Bronchial epithelial cell (primary cell): ENCODE measurements at regions not wholly inside any gene's neighbourhood (a gene's known extent, or its start where the extent isn't known, plus 50 kb on each side); places are given as distances from the start of the nearest gene placed in this dataset.

Experiments used
- DNase-seq: peaks from one replicate; pipeline ENCODE4 v3.0.0-alpha.2; 2010; ENCODE audit warnings: low read depth
- FAIRE-seq: peaks from 2 replicates; lab custom pipeline; 2011; peaks lifted over from hg19 to GRCh38; lab: Jason Lieb, UNC
- H3K27me3 ChIP-seq: 2 replicates; pipeline ENCODE4 v1.5.1; 2011; ENCODE audit warnings: low read length; ENCODE audit not compliant: control insufficient read depth, insufficient read depth
- H3K36me3 ChIP-seq: 2 replicates; pipeline ENCODE4 v1.5.1; 2011; ENCODE audit warnings: low read length; ENCODE audit not compliant: control insufficient read depth, insufficient read depth
- H3K4me3 ChIP-seq: 2 replicates; pipeline ENCODE4 v1.5.1; 2011; ENCODE audit warnings: mild to moderate bottlenecking, low read depth, low read length, control low read depth
- TF ChIP-seq, protein P1 (sequence below): IDR thresholded peaks from 2 replicates; pipeline ENCODE4 v1.5.1; 2011; ENCODE audit warnings: mild to moderate bottlenecking, moderate library complexity, low read length, control low read depth, inconsistent platforms; ENCODE audit not compliant: insufficient read depth, severe bottlenecking

GRCh38 chrX:113644426-113644825, 803.8 kb upstream of the AMOT start:
- Histone ChIP-seq H3K27me3 (no peaks in the 10 kb centered on the region), H3K36me3 (no peaks in the 10 kb centered on the region), H3K4me3 (no peak overlapping the region)
- DNase-seq (peak; percentile 0), FAIRE-seq (no peak)
- TF ChIP-seq, protein P1, sequence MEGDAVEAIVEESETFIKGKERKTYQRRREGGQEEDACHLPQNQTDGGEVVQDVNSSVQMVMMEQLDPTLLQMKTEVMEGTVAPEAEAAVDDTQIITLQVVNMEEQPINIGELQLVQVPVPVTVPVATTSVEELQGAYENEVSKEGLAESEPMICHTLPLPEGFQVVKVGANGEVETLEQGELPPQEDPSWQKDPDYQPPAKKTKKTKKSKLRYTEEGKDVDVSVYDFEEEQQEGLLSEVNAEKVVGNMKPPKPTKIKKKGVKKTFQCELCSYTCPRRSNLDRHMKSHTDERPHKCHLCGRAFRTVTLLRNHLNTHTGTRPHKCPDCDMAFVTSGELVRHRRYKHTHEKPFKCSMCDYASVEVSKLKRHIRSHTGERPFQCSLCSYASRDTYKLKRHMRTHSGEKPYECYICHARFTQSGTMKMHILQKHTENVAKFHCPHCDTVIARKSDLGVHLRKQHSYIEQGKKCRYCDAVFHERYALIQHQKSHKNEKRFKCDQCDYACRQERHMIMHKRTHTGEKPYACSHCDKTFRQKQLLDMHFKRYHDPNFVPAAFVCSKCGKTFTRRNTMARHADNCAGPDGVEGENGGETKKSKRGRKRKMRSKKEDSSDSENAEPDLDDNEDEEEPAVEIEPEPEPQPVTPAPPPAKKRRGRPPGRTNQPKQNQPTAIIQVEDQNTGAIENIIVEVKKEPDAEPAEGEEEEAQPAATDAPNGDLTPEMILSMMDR = no peak

DNA sequence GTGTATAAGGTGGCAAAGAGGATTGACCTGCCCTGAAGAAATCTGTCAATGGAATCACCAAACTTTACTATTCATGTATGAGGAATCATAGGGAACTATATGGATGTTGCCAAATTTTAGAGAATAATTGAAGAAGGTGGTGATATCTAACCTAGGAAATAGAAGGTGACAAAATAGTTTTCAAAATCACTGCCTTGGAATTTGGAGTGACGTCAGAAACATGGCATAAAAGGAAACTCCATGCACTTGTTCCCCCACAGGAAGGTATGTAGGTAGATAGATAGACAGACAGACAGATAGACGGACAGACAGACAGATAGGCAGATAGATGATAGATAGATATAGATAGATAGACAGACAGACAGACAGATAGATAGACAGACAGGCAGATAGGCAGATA, 793.9 kb upstream of the AMOT start:
- no peak for FAIRE-seq
- Histone ChIP-seq H3K36me3 (no peaks in the 10 kb centered on the region), H3K4me3 (no peak overlapping the region), H3K27me3 (no peaks in the 10 kb centered on the region)
- DNase-seq = no peak
- TF ChIP-seq, protein P1 = no peak

DNA sequence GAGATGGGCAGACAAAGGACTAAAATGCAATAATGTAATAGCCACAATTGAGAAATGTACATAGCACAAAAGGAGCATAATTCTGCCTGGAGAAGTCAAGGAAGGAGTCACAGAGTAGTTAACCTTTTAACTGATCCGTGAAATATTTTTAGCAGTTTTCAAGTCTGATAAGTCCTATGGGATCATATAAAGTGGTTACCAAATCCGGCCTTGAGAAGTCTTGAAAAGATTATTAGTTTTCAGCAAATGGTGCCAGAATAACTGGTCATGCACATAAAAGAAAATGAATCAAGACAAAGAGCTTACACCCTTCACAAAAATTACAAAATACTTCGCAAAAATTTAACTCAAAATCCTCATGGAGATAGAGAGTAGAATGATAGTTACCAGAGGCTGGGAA, 788.7 kb upstream of the AMOT start:
- TF ChIP-seq, protein P1 = no peak
- H3K36me3 ChIP-seq = no peaks in the 10 kb centered on the region
- DNase-seq (no peak), FAIRE-seq (no peak)
- H3K4me3 ChIP-seq = no peak overlapping the region
- H3K27me3 ChIP-seq = no peaks in the 10 kb centered on the region

DNA sequence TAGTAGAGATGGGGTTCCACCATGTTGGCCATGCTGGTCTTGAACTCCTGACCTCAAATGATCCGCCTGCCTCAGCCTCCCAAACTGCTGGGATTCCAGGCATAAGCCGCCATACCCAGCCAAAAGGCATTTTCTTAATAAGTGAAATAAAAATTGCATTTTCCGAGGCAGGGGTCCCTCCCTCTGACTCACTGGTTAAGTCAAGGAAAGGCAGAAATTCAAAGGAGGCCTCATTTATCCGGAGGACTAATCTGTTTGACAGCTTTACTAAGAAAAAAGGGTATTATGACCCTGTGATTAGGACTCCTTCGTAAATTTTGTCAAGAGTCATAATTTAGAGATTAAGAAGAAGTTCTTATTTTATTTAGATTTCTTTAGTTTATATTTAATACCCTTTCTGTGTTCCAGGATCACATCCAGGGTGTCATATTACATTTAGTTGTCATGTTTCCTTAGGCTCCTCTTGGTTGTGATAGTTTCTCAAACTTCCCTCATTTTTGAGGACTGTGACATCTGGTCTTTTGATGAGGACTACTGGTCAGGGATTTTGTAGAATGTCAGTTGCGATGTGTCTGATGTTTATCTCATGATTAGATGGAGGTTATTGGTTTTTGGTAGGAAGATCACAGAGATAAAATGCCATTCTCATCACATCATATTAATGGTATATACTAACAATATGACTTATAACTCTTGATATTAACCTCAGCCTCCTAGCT, 753.7 kb upstream of the AMOT start:
- H3K36me3 ChIP-seq = no peaks in the 10 kb centered on the region
- TF ChIP-seq, protein P1 = no peak
- DNase-seq (no peak), FAIRE-seq (no peak)
- no peak overlapping the region for H3K4me3 ChIP-seq
- H3K27me3 ChIP-seq = no peaks in the 10 kb centered on the region

DNA sequence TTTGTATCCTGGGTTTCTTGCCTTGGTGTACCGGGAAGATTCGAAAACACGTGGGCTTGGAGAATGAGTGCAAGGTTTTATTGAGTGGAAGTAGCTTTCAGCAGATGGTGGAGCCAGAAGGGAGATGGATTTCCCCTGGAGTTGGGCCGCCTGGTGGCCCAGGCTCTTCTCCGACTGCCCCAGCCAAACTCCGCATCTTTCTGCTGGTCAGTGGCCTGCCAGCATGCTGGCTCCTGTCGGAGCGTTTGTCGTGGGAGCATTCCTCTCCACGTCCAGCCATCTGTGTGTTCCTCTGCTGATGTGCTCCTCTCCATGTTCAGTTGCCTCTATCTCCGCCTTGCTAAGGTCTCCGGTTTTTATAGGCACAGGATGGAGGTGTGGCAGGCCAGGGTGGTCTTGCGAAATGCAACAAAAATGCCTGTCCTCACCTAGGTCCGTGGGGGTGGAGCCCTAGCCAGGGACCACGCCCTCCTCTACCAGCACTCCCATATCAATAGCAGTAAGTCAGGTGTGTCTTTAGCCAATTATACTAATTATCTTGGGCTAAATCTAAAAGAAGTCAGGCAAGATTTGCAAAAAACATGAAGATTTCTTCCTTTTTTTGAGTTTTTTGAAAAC, 745.8 kb upstream of the AMOT start:
- no peak for FAIRE-seq
- Histone ChIP-seq H3K36me3 (no peaks in the 10 kb centered on the region), H3K27me3 (no peaks in the 10 kb centered on the region), H3K4me3 (no peak overlapping the region)
- TF ChIP-seq, protein P1 = no peak
- no peak for DNase-seq

DNA sequence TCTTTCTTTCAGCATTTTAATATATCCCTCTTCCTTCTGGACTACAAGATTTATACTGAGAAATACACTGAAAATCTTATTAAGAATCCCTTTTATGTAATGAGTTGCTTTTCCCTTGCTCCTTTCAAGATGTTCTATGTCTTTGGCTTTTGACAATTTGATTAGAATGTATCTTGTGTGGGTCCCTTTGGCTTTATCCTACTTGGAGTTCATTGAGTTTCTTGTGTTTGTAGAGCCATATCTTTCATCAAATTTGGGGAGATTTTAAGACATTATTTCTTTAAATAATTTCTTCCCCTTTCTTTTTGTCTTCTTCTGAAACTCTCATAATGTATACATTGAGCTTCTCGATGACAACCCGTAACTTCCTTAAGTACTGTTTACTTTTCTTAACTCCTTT, 739.9 kb upstream of the AMOT start:
- H3K27me3 ChIP-seq = no peaks in the 10 kb centered on the region
- TF ChIP-seq, protein P1 = no peak
- no peak overlapping the region for H3K4me3 ChIP-seq
- H3K36me3 ChIP-seq = no peaks in the 10 kb centered on the region
- FAIRE-seq (no peak), DNase-seq (no peak)
